Neural cell (in vitro differentiated cells): ENCODE measurements at regions not wholly inside any gene's neighbourhood (a gene's known extent, or its start where the extent isn't known, plus 50 kb on each side); places are given as distances from the start of the nearest gene placed in this dataset.

Experiments
- H2AFZ ChIP-seq: fragments of 200-600, 300-800 bp; sonication (generic), shearing (Covaris generic); 2 replicates; pipeline ENCODE4 v1.6.0; 2014; ENCODE audit warnings: low read depth, mild to moderate bottlenecking, antibody characterized with exemption, low read length, moderate library complexity
- H3F3A ChIP-seq: fragments of 200-600 bp; shearing (Covaris generic); 2 replicates; pipeline ENCODE4 v1.6.1; 2016; ENCODE audit warnings: mild to moderate bottlenecking, moderate library complexity, mixed read lengths, antibody characterized with exemption, low read length; ENCODE audit not compliant: insufficient read depth, poor library complexity, severe bottlenecking
- H3K27ac ChIP-seq: fragments of 200-600, 300-800 bp; sonication (generic), shearing (Covaris generic); 2 replicates; pipeline ENCODE4 v1.5.1; 2014; ENCODE audit warnings: mild to moderate bottlenecking, low read length, moderate library complexity
- H3K27me3 ChIP-seq: fragments of 300-800, 200-600 bp; sonication (generic), shearing (Covaris generic); 2 replicates; pipeline ENCODE4 v1.6.0; 2014; ENCODE audit warnings: mild to moderate bottlenecking, low read depth, low read length, moderate library complexity; ENCODE audit not compliant: insufficient read depth
- H3K36me3 ChIP-seq: fragments of 300-800, 200-600 bp; sonication (generic), shearing (Covaris generic); 2 replicates; pipeline ENCODE4 v1.5.1; 2014; ENCODE audit warnings: mild to moderate bottlenecking, antibody characterized with exemption, low read length, moderate library complexity; ENCODE audit not compliant: insufficient read depth
- H3K4me2 ChIP-seq: fragments of 300-800, 200-600 bp; sonication (generic), shearing (Covaris generic); 2 replicates; pipeline ENCODE4 v1.6.0; 2014; ENCODE audit warnings: mild to moderate bottlenecking, low read length
- H3K4me3 ChIP-seq: fragments of 300-800, 200-600 bp; sonication (generic), shearing (Covaris generic); 2 replicates; pipeline ENCODE4 v1.5.1; 2014; ENCODE audit warnings: mild to moderate bottlenecking, low read length, moderate library complexity
- H3K79me2 ChIP-seq: fragments of 200-600 bp; shearing (Covaris generic); replicated peaks from 2 replicates; pipeline ENCODE4 v1.6.0; 2014; ENCODE audit warnings: mild to moderate bottlenecking, low read length, moderate library complexity; ENCODE audit not compliant: insufficient read depth
- H3K9ac ChIP-seq: fragments of 300-800, 200-600 bp; sonication (generic), shearing (Covaris generic); 2 replicates; pipeline ENCODE4 v1.6.1; 2016; ENCODE audit warnings: mild to moderate bottlenecking, low read length, mixed read lengths
- H3K9me2 ChIP-seq: fragments of 200-600 bp; shearing (Covaris generic); 2 replicates; pipeline ENCODE4 v1.6.1; 2016; ENCODE audit warnings: mild to moderate bottlenecking, low read length, mixed read lengths; ENCODE audit not compliant: insufficient read depth
- H3K9me3 ChIP-seq: fragments of 200-600, 300-800 bp; sonication (generic), shearing (Covaris generic); 2 replicates; pipeline ENCODE4 v1.6.1; 2016; ENCODE audit warnings: mild to moderate bottlenecking, mixed run types, low read length, moderate library complexity, mixed read lengths
- H4K20me1 ChIP-seq: fragments of 200-600 bp; shearing (Covaris generic); 2 replicates; pipeline ENCODE4 v1.6.1; 2016; ENCODE audit warnings: mild to moderate bottlenecking, mixed run types; ENCODE audit not compliant: insufficient read depth
- CTCF ChIP-seq: fragments of 450-650 bp; IDR thresholded peaks from 2 replicates; pipeline ENCODE4 v1.5.1; 2014; ENCODE audit warnings: antibody characterized with exemption, mild to moderate bottlenecking, moderate library complexity; ENCODE audit not compliant: poor library complexity, severe bottlenecking
- EP300 ChIP-seq: fragments of 450-650 bp; conservative IDR thresholded peaks from 2 replicates; pipeline ENCODE4 v1.6.1; 2014; ENCODE audit warnings: antibody characterized with exemption, mild to moderate bottlenecking, moderate library complexity; ENCODE audit not compliant: poor library complexity, severe bottlenecking
- EZH2 ChIP-seq: fragments of 200-600, 300-800 bp; shearing (Covaris generic), sonication (generic); IDR thresholded peaks from 2 replicates; pipeline ENCODE4 v1.6.1; 2014; ENCODE audit warnings: antibody characterized with exemption, low read length, borderline replicate concordance, mild to moderate bottlenecking; ENCODE audit not compliant: insufficient read depth, poor library complexity, severe bottlenecking
- MXI1 ChIP-seq: fragments of 450-650 bp; conservative IDR thresholded peaks from 2 replicates; pipeline ENCODE4 v1.6.1; 2014; ENCODE audit warnings: antibody characterized with exemption, mild to moderate bottlenecking; ENCODE audit not compliant: poor library complexity, severe bottlenecking
- POLR2AphosphoS5 ChIP-seq: IDR thresholded peaks from 2 replicates; pipeline ENCODE4 v1.6.1; 2012
- RAD21 ChIP-seq: fragments of 450-650 bp; conservative IDR thresholded peaks from 2 replicates; pipeline ENCODE4 v1.6.1; 2014; ENCODE audit warnings: antibody characterized with exemption, mild to moderate bottlenecking, moderate library complexity
- REST ChIP-seq: IDR thresholded peaks from 2 replicates; pipeline ENCODE4 v1.6.1; 2012; ENCODE audit warnings: borderline replicate concordance
- SMC3 ChIP-seq: fragments of 450-650 bp; conservative IDR thresholded peaks from 2 replicates; pipeline ENCODE4 v1.6.1; 2014; ENCODE audit warnings: antibody characterized with exemption, mild to moderate bottlenecking, moderate library complexity; ENCODE audit not compliant: poor library complexity
- TAF1 ChIP-seq: IDR thresholded peaks from 2 replicates; pipeline ENCODE4 v1.6.1; 2012; ENCODE audit warnings: low read depth

- Histone ChIP-seq H3F3A (no peaks in the 10 kb centered on the region), H2AFZ (no peak overlapping the region), H3K9me3 (no peaks in the 10 kb centered on the region), H3K4me2 (no peak overlapping the region), H3K27ac (no peak overlapping the region), H3K9me2 (no peaks in the 10 kb centered on the region), H3K79me2 (no peaks in the 10 kb centered on the region), H3K36me3 (no peaks in the 10 kb centered on the region), H3K4me3 (no peak overlapping the region), H4K20me1 (no peaks in the 10 kb centered on the region), H3K9ac (no peak overlapping the region), H3K27me3 (no peaks in the 10 kb centered on the region)
- TF ChIP-seq RAD21 (no peak), SMC3 (no peak)
Observed at GRCh38 chr12:67842124-67842523, 147.1 kb upstream of the IFNG-AS1 start.

- Histone ChIP-seq H3K36me3 (no peaks in the 10 kb centered on the region), H3F3A (no peaks in the 10 kb centered on the region), H3K27ac (no peak overlapping the region), H3K9ac (no peak overlapping the region), H3K27me3 (no peaks in the 10 kb centered on the region), H3K4me3 (no peak overlapping the region), H3K4me2 (no peak overlapping the region), H3K9me3 (no peaks in the 10 kb centered on the region), H2AFZ (no peak overlapping the region), H3K79me2 (no peaks in the 10 kb centered on the region), H4K20me1 (no peaks in the 10 kb centered on the region), H3K9me2 (no peaks in the 10 kb centered on the region)
- TF ChIP-seq REST (no peak), MXI1 (no peak), POLR2AphosphoS5 (no peak), CTCF (no peak), TAF1 (no peak), EZH2 (no peak), SMC3 (no peak), RAD21 (no peak), EP300 (no peak)
Observed at GRCh38 chr12:67843257-67843656, 146.0 kb upstream of the IFNG-AS1 start.

- H3F3A ChIP-seq: no peaks in the 10 kb centered on the region
- no peaks in the 10 kb centered on the region for H4K20me1 ChIP-seq
- no peaks in the 10 kb centered on the region for H3K9me3 ChIP-seq
- H3K27me3 ChIP-seq: no peaks in the 10 kb centered on the region
- no peaks in the 10 kb centered on the region for H3K36me3 ChIP-seq
- no peaks in the 10 kb centered on the region for H3K79me2 ChIP-seq
- no peaks in the 10 kb centered on the region for H3K9me2 ChIP-seq
- TF ChIP-seq RAD21 (no peak), SMC3 (no peak), EP300 (no peak)
- no peak overlapping the region for H3K4me2 ChIP-seq
- H3K4me3 ChIP-seq: no peak overlapping the region
- no peak overlapping the region for H3K9ac ChIP-seq
- H3K27ac ChIP-seq: no peak overlapping the region
- no peak overlapping the region for H2AFZ ChIP-seq
Observed at GRCh38 chr12:67852701-67853100, 136.5 kb upstream of the IFNG-AS1 start.
